ENCODE measurements at regions not wholly inside any gene's neighbourhood (a gene's known extent, or its start where the extent isn't known, plus 50 kb on each side); places are given as distances from the start of the nearest gene placed in this dataset.

- no peak for TF ChIP-seq CTCF (IDR thresholded peaks at IDR 0.05; ENCODE audit: insufficient read depth, low read length, poor library complexity, severe bottlenecking)
- H3K36me3 ChIP-seq (ENCODE audit: control insufficient read depth, insufficient read depth, low read length) = no peaks in the 10 kb centered on the region
- no peaks in the 10 kb centered on the region for H3K27me3 ChIP-seq (ENCODE audit: control insufficient read depth, insufficient read depth, low read length)
- DNase-seq (ENCODE audit: low read depth) = no peak
- no peak overlapping the region for H3K4me3 ChIP-seq (ENCODE audit: low read depth, low read length)
Measured at GRCh38 chr3:25973122-25973521, 183.2 kb downstream of the OXSM start.

GRCh38 chr3:25982756-25983155 is 192.9 kb downstream of the OXSM start:
- H3K27me3 ChIP-seq (ENCODE audit: control insufficient read depth, insufficient read depth, low read length) = no peaks in the 10 kb centered on the region
- DNase-seq (ENCODE audit: low read depth) = no peak
- no peaks in the 10 kb centered on the region for H3K36me3 ChIP-seq (ENCODE audit: control insufficient read depth, insufficient read depth, low read length)
- no peak for TF ChIP-seq CTCF (IDR thresholded peaks at IDR 0.05; ENCODE audit: insufficient read depth, low read length, poor library complexity, severe bottlenecking)
- no peak overlapping the region for H3K4me3 ChIP-seq (ENCODE audit: low read depth, low read length)

- DNase-seq (ENCODE audit: low read depth) = no peak
- Histone ChIP-seq H3K36me3 (ENCODE audit: control insufficient read depth, insufficient read depth, low read length) (no peaks in the 10 kb centered on the region), H3K27me3 (ENCODE audit: control insufficient read depth, insufficient read depth, low read length) (no peaks in the 10 kb centered on the region), H3K4me3 (ENCODE audit: low read depth, low read length) (no peak overlapping the region)
- no peak for TF ChIP-seq CTCF (IDR thresholded peaks at IDR 0.05; ENCODE audit: insufficient read depth, low read length, poor library complexity, severe bottlenecking)
Measured at GRCh38 chr3:25985621-25986020, 195.7 kb downstream of the OXSM start.

- no peaks in the 10 kb centered on the region for H3K27me3 ChIP-seq (ENCODE audit: control insufficient read depth, insufficient read depth, low read length)
- no peak for DNase-seq (ENCODE audit: low read depth)
- TF ChIP-seq CTCF (IDR thresholded peaks at IDR 0.05; ENCODE audit: insufficient read depth, low read length, poor library complexity, severe bottlenecking) = no peak
- no peak overlapping the region for H3K4me3 ChIP-seq (ENCODE audit: low read depth, low read length)
- H3K36me3 ChIP-seq (ENCODE audit: control insufficient read depth, insufficient read depth, low read length) = no peaks in the 10 kb centered on the region
Measured at GRCh38 chr3:25992606-25993005, 202.7 kb downstream of the OXSM start.

- no peak for DNase-seq (ENCODE audit: low read depth)
- no peaks in the 10 kb centered on the region for H3K36me3 ChIP-seq (ENCODE audit: control insufficient read depth, insufficient read depth, low read length)
- H3K4me3 ChIP-seq (ENCODE audit: low read depth, low read length) = no peak overlapping the region
- no peak for TF ChIP-seq CTCF (IDR thresholded peaks at IDR 0.05; ENCODE audit: insufficient read depth, low read length, poor library complexity, severe bottlenecking)
- no peaks in the 10 kb centered on the region for H3K27me3 ChIP-seq (ENCODE audit: control insufficient read depth, insufficient read depth, low read length)
Measured at GRCh38 chr3:26004172-26004571, 214.3 kb downstream of the OXSM start.

- DNase-seq (ENCODE audit: low read depth) = no peak
- Histone ChIP-seq H3K27me3 (ENCODE audit: control insufficient read depth, insufficient read depth, low read length) (no peaks in the 10 kb centered on the region), H3K36me3 (ENCODE audit: control insufficient read depth, insufficient read depth, low read length) (no peaks in the 10 kb centered on the region), H3K4me3 (ENCODE audit: low read depth, low read length) (no peak overlapping the region)
- TF ChIP-seq CTCF (IDR thresholded peaks at IDR 0.05; ENCODE audit: insufficient read depth, low read length, poor library complexity, severe bottlenecking) = no peak
Measured at GRCh38 chr3:26011276-26011675, 221.4 kb downstream of the OXSM start.
